C4-2B (cell line): ENCODE measurements at regions not wholly inside any gene's neighbourhood (a gene's known extent, or its start where the extent isn't known, plus 50 kb on each side); places are given as distances from the start of the nearest gene placed in this dataset.

Source experiments
- CTCF ChIP-seq: fragments of 450-650 bp; conservative IDR thresholded peaks from 2 replicates; pipeline ENCODE4 v1.5.1; 2017; ENCODE audit warnings: mild to moderate bottlenecking
- ZFX ChIP-seq: fragments of 450-650 bp; IDR thresholded peaks from 2 replicates; pipeline ENCODE4 v1.6.1; 2017

DNA sequence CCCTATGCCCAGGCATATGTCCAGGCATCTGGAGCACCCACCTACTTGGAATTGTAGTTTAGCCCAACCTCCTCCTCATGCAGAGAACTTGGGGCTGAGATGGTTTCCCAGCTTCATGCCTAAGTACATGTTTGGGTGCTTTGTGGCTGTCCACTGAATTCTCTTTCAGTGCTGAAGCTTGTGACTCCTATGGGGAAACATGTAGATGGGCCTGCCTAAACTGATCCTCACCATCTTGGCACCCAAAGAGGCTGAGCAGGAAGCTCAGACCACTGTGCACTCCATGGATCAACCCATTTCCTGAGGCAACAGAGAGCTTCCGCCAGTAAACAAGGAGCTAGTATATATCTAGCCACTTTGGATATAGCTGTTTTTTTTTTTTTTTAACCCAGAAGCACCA is 2733.7 kb downstream of the PCDH7 start:
- TF ChIP-seq CTCF = no peak
- no peak for TF ChIP-seq ZFX
